H9 (cell line): ENCODE measurements at regions not wholly inside any gene's neighbourhood (a gene's known extent, or its start where the extent isn't known, plus 50 kb on each side); places are given as distances from the start of the nearest gene placed in this dataset.
A peak's percentile ranks its signal among the peaks of the same experiment; 100 is the strongest.

Source experiments
- DNase-seq: peaks from one replicate; pipeline ENCODE4 v3.0.0-alpha.2; 2017
- H2AFZ ChIP-seq: one replicate; pipeline ENCODE4 v1.6.1; 2013; ENCODE audit warnings: mild to moderate bottlenecking, low read length, control low read depth, moderate library complexity
- H2AK5ac ChIP-seq: 2 replicates; pipeline ENCODE4 v1.6.1; 2013; ENCODE audit warnings: low read length, control low read depth, mixed read lengths; ENCODE audit not compliant: insufficient read length
- H2BK120ac ChIP-seq: one replicate; pipeline ENCODE4 v1.6.1; 2013; ENCODE audit warnings: low read depth, mild to moderate bottlenecking, low read length, control low read depth, inconsistent platforms; ENCODE audit not compliant: poor library complexity, severe bottlenecking
- H2BK12ac ChIP-seq: 2 replicates; pipeline ENCODE4 v1.6.1; 2013; ENCODE audit warnings: low read length, control low read depth, mixed read lengths, low read depth; ENCODE audit not compliant: insufficient read length
- H2BK15ac ChIP-seq: 2 replicates; pipeline ENCODE4 v1.6.1; 2013; ENCODE audit warnings: low read depth, low read length, control low read depth
- H2BK20ac ChIP-seq: one replicate; pipeline ENCODE4 v1.6.1; 2013; ENCODE audit warnings: low read depth, mild to moderate bottlenecking, low read length, control low read depth, inconsistent platforms; ENCODE audit not compliant: poor library complexity, severe bottlenecking
- H2BK5ac ChIP-seq: 2 replicates; pipeline ENCODE4 v1.6.1; 2013; ENCODE audit warnings: low read length, control low read depth, mixed read lengths; ENCODE audit not compliant: insufficient read length
- H3K14ac ChIP-seq: 2 replicates; pipeline ENCODE4 v1.6.1; 2013; ENCODE audit warnings: low read length, control low read depth; ENCODE audit not compliant: insufficient read depth
- H3K18ac ChIP-seq: 2 replicates; pipeline ENCODE4 v1.6.1; 2013; ENCODE audit warnings: low read depth, mild to moderate bottlenecking, mixed read lengths, low read length, control low read depth; ENCODE audit not compliant: insufficient read length
- H3K23ac ChIP-seq: 2 replicates; pipeline ENCODE4 v1.6.1; 2013; ENCODE audit warnings: low read length, control low read depth, mixed read lengths, low read depth; ENCODE audit not compliant: insufficient read length
- H3K23me2 ChIP-seq: 2 replicates; pipeline ENCODE4 v1.6.1; 2013; ENCODE audit warnings: low read depth, mild to moderate bottlenecking, mixed read lengths, low read length, control low read depth; ENCODE audit not compliant: insufficient read length, poor library complexity, severe bottlenecking
- H3K27ac ChIP-seq: 2 replicates; pipeline ENCODE4 v1.5.1; 2013; ENCODE audit warnings: low read length, control low read depth, mixed read lengths, low read depth; ENCODE audit not compliant: insufficient read length
- H3K27me3 ChIP-seq: 2 replicates; pipeline ENCODE4 v1.6.1; 2013; ENCODE audit warnings: low read length, control low read depth, inconsistent platforms; ENCODE audit not compliant: insufficient read depth
- H3K4ac ChIP-seq: 2 replicates; pipeline ENCODE4 v1.6.1; 2013; ENCODE audit warnings: low read depth, mild to moderate bottlenecking, control low read depth, inconsistent platforms, low read length, moderate library complexity
- H3K4me1 ChIP-seq: 2 replicates; pipeline ENCODE4 v1.6.1; 2013; ENCODE audit warnings: low read length, control low read depth, inconsistent platforms; ENCODE audit not compliant: insufficient read depth
- H3K4me2 ChIP-seq: 2 replicates; pipeline ENCODE4 v1.6.1; 2013; ENCODE audit warnings: low read length, control low read depth, mixed read lengths; ENCODE audit not compliant: insufficient read length, insufficient read depth
- H3K56ac ChIP-seq: 2 replicates; pipeline ENCODE4 v1.6.1; 2013; ENCODE audit warnings: low read depth, mild to moderate bottlenecking, mixed read lengths, low read length, control low read depth; ENCODE audit not compliant: insufficient read length
- H3K79me1 ChIP-seq: 2 replicates; pipeline ENCODE4 v1.6.1; 2013; ENCODE audit warnings: low read depth, mild to moderate bottlenecking, moderate library complexity, low read length, control low read depth, inconsistent platforms; ENCODE audit not compliant: insufficient read depth, poor library complexity, severe bottlenecking
- H3K79me2 ChIP-seq: 2 replicates; pipeline ENCODE4 v1.6.1; 2013; ENCODE audit warnings: low read length, control low read depth, inconsistent platforms; ENCODE audit not compliant: insufficient read depth
- H3K9ac ChIP-seq: 2 replicates; pipeline ENCODE4 v1.6.1; 2013; ENCODE audit warnings: low read length, control low read depth, mixed read lengths; ENCODE audit not compliant: insufficient read length; ENCODE audit errors: extremely low read depth
- H3K9me3 ChIP-seq: one replicate; pipeline ENCODE4 v1.6.1; 2013; ENCODE audit warnings: low read depth, low read length, inconsistent platforms; ENCODE audit not compliant: control insufficient read depth
- H3T11ph ChIP-seq: one replicate; pipeline ENCODE4 v1.6.1; 2013; ENCODE audit warnings: mild to moderate bottlenecking, low read length, control low read depth, inconsistent platforms
- H4K20me1 ChIP-seq: one replicate; pipeline ENCODE4 v1.6.1; 2013; ENCODE audit not compliant: control insufficient read depth, insufficient read length, insufficient read depth
- H4K5ac ChIP-seq: 2 replicates; pipeline ENCODE4 v1.6.1; 2013; ENCODE audit warnings: low read depth, mild to moderate bottlenecking, mixed read lengths, low read length, control low read depth; ENCODE audit not compliant: insufficient read length
- H4K8ac ChIP-seq: replicated peaks from 2 replicates; pipeline ENCODE4 v1.6.1; 2013; ENCODE audit warnings: low read length, control low read depth, mixed read lengths, low read depth; ENCODE audit not compliant: insufficient read length
- H4K91ac ChIP-seq: 2 replicates; pipeline ENCODE4 v1.6.1; 2013; ENCODE audit warnings: low read depth, mild to moderate bottlenecking, moderate library complexity, mixed read lengths, low read length, control low read depth; ENCODE audit not compliant: insufficient read length
- H3K27ac Mint-ChIP-seq, 3 experiments: 2 replicates in 2 of 3; 3 replicates in 1 of 3; pipeline ENCODE4 v1.8.0; 2020 to 2021; ENCODE audit warnings: mixed read lengths in 3 of 3, mild to moderate bottlenecking in 1 of 3, moderate library complexity in 1 of 3
- H3K27me3 Mint-ChIP-seq: 2 replicates; pipeline ENCODE4 v1.8.0; 2021; ENCODE audit warnings: low read depth, mild to moderate bottlenecking, moderate library complexity, mixed read lengths
- H3K36me3 Mint-ChIP-seq, 3 experiments: 2 replicates in 2 of 3; 3 replicates in 1 of 3; pipeline ENCODE4 v1.8.0; 2020 to 2021; ENCODE audit warnings: low read depth in 3 of 3, mixed read lengths in 3 of 3; ENCODE audit not compliant: insufficient read depth in 1 of 3
- H3K4me1 Mint-ChIP-seq, 2 experiments: 2 replicates each; pipeline ENCODE4 v1.8.0; 2020; ENCODE audit warnings: mixed read lengths in 2 of 2
- H3K4me3 Mint-ChIP-seq, 2 experiments: 2 replicates in 1 of 2; 3 replicates in 1 of 2; pipeline ENCODE4 v1.8.0; 2020 to 2021; ENCODE audit warnings: mild to moderate bottlenecking in 2 of 2, mixed read lengths in 2 of 2, moderate library complexity in 1 of 2
- H3K9me3 Mint-ChIP-seq, 2 experiments: 2 replicates in 1 of 2; 3 replicates in 1 of 2; pipeline ENCODE4 v1.8.0; 2020; ENCODE audit warnings: mild to moderate bottlenecking in 2 of 2, mixed read lengths in 2 of 2, moderate library complexity in 1 of 2
- CTCF ChIP-seq: fragments of 200-600 bp; sonication (generic); conservative IDR thresholded peaks from 3 replicates; pipeline ENCODE4 v1.8.0; 2021; ENCODE audit warnings: antibody characterized with exemption, mild to moderate bottlenecking
- WGBS: extraction: QIAGEN DNeasy Blood & Tissue Kit; methylation state at CpG from one replicate; pipeline ENCODE4 v1.1.7; 2013; ENCODE audit warnings: missing lambda C conversion rate, low lambda C conversion rate, mixed read lengths; ENCODE audit not compliant: insufficient read length; ENCODE audit errors: extremely low coverage; 5-methylcytosine and 5-hydroxymethylcytosine counted together

- Histone ChIP-seq H3K27me3 (no peaks in the 10 kb centered on the region), H3K79me2 (no peaks in the 10 kb centered on the region)
- no CpG with 5 or more reads among the region's 3 CpGs for WGBS
Measured at GRCh38 chr3:28673446-28673845, 324.8 kb upstream of the AZI2 start.

More at GRCh38 chr3:28673446-28673845, 324.8 kb upstream of the AZI2 start:
- Mint-ChIP-seq H3K4me3 (no peak overlapping the region), H3K4me1 (peaks cover 22 to 25% of the 10 kb centered on the region in 2 experiments), H3K27ac (peak overlapping the region in 1 of 3 experiments; percentile 6; a peak in 1 of 7 replicates), H3K27me3 (no peaks in the 10 kb centered on the region), H3K9me3 (peaks cover 0 to 2% of the 10 kb centered on the region in 2 experiments; a peak in 2 of 5 replicates), H3K36me3 (no peaks in the 10 kb centered on the region)
- no peak overlapping the region for H4K8ac ChIP-seq
- H3T11ph ChIP-seq = no peak overlapping the region
- no peak overlapping the region for H3K23ac ChIP-seq
- H3K4me1 ChIP-seq = no peaks in the 10 kb centered on the region
- no peaks in the 10 kb centered on the region for H3K79me1 ChIP-seq
- H3K4me2 ChIP-seq = no peak overlapping the region
- no peaks in the 10 kb centered on the region for H3K9me3 ChIP-seq
- no peak overlapping the region for H4K91ac ChIP-seq
- no peak overlapping the region for H2BK12ac ChIP-seq
- no peak overlapping the region for H2BK20ac ChIP-seq
- H3K27ac ChIP-seq = no peak overlapping the region
- H2BK5ac ChIP-seq = no peak overlapping the region
- H2BK15ac ChIP-seq = no peak overlapping the region
- H3K18ac ChIP-seq = no peak overlapping the region
- no peak for TF ChIP-seq CTCF
- H3K14ac ChIP-seq = no peak overlapping the region
- H2AFZ ChIP-seq = no peak overlapping the region
- H3K4ac ChIP-seq = no peak overlapping the region
- no peaks in the 10 kb centered on the region for H3K23me2 ChIP-seq
- no peak for DNase-seq
- H2BK120ac ChIP-seq = no peak overlapping the region
- no peak overlapping the region for H4K5ac ChIP-seq
- H2AK5ac ChIP-seq = no peak overlapping the region
- no peaks in the 10 kb centered on the region for H4K20me1 ChIP-seq
- H3K56ac ChIP-seq = no peak overlapping the region
- no peak overlapping the region for H3K9ac ChIP-seq
